ENCODE measurements at regions not wholly inside any gene's neighbourhood (a gene's known extent, or its start where the extent isn't known, plus 50 kb on each side); places are given as distances from the start of the nearest gene placed in this dataset.
"Not testable (repeated sequence)": the region's sequence is repeated elsewhere in the genome, so short reads cannot be mapped to it uniquely, and the experiment has no call there.

GRCh38 chr5:99879791-99880511, 655.2 kb upstream of the FAM174A start:
- no peak for DNase-seq

DNA sequence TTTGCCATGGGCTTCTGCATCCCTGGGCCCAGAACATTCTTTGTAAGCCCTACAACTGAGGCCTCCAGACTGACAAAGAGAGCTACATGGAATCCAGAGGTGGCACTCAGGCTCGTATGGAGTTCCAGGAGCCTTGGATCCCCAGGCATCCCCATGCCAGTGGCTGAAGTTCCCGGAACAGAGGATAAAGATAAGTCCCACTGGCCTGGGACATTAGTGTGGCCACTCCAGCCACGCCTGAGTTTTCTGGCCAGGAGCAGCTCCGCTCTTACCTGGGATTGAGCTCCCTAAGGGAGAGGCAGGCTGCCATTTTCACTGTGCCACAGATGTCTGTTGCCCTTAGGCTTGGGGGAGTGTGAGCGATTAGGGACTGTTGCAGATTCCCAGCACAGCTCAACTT, 656.3 kb upstream of the FAM174A start:
- DNase-seq = no peak

DNA sequence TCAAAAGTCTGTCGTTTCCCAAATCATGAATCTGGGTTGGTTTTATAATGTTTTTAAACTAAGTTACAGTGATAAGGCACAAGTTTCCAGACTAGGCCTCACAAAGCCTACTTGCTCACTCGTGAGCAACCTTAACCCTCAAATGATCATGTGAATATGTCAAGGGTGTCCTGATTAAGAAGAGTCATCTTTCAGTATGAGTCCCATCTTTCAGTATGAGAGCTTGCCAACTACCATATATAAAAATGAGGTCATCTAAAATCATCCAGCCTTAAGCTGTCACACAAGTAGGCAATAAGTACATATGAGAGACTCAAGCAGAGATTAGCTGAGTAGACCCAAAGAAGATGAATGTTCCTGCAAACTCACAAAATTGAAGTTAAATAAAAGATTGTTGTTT, 668.4 kb upstream of the FAM174A start:
- no peak for DNase-seq

GRCh38 chr5:99865159-99865558, 670.0 kb upstream of the FAM174A start:
- DNase-seq = no peak

GRCh38 chr5:99835791-99836190, 699.4 kb upstream of the FAM174A start:
- no peak for DNase-seq

DNA sequence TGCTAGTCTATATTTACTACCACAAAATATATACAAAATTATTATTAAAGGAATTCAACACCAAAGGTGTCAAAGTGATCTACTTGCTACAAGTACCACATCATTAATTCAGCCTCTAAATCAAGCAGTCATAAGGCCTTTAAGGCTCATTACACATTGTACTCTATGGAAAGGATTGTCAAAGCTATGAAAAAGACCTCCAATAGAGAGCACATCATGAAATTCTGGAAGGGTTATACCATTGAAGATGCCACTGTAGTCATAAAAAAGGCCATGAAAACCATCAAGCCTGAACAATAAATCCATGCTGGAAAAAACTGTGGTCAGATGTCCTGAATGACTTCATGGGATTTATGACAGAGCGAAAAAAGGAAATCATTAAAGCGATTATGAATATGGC, 708.0 kb upstream of the FAM174A start:
- no peak for DNase-seq

- no peak for DNase-seq
Observed at GRCh38 chr5:99817796-99818195, 717.4 kb upstream of the FAM174A start.

DNA sequence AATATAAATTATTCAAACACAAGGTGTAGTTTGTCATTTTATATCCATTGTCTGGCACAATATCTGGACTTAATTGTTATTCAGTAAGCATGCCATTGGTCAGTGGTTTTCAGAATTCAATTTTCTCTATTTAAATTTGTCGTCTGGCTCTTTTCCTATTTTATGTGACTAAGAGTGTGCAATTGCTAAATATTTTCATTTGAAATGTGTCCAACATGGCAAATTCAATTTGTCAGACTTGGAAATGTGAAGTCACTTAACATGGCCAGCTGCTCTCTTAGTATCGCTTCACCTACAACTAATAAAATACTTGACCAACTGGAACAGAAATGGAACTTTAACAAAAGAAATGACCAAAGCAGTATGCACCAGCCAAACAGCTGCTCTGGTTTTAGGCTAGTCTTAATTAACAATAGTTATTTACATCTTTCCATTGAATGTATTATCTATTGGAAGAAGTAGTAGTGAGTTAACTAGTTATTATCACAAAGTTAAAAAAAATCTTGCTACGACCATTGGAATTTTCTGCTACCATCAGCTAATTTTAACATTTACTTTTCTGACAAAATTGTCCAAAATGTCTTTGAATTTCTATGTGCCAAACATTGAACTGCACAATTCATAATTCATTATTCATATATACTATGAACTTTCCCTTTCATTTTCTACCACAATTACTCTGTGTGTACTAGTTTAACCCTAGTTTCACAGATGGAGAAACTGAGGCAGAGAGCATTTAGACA, 720.7 kb upstream of the FAM174A start:
- no peak for DNase-seq

- DNase-seq = no peak
Observed at GRCh38 chr5:99808657-99809230, 726.4 kb upstream of the FAM174A start.

DNA sequence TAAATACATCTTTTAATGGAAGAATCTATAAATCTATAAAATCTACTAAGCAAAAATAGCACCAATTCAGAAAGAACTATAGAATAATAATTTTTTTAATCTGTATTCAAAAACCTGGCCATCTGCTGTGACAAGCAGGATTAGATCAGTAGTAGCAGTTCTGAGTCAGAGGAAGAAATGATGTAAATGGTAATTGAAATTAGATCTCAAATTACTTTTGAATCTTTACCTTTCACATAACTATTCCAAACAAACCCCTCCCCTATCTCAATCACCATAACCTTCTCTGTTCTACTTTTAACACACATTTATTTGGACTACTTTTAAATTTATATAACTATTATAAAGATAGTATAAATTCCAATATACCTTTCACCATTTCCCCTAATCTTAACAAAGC, 727.8 kb upstream of the FAM174A start:
- no peak for DNase-seq

DNA sequence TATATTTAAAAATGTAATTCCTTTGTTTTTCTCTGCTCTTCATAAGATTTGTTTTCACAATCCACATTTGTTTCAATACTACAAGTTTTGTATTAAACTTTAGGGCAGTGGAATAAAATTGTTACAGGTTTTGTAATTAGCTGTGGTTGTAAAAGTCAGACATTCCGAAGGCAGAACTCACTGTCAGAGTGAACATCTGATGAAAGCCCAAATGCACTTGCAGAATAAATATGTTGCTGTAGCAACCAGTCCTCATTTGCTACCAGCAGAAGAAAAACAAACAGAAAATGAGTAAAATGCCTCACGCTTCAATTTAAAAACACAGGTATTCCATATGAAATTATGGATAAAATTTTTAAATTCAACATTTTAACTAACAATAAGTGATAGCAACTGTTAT, 740.1 kb upstream of the FAM174A start:
- DNase-seq = no peak

GRCh38 chr5:99788482-99788881, 746.7 kb upstream of the FAM174A start:
- no peak for DNase-seq

DNA sequence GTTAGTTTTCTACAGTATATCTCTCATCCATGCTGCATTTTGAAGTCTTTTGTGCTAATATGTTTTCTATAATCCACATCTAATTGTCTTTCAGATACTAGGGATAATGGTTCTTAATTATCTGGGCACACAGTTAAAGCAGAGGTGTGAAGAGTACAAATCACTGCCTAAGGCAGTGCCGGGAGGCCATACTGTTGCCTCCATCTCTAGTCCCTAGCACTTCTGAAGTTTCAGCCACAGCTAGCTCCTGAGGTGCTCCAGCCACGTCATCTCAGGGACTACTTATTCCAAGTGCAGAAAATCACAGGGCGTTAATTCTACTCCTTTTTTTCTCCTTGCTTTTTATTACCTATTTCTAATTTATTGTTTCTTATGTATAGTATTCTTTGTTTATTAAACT, 760.0 kb upstream of the FAM174A start:
- no peak for DNase-seq

- DNase-seq = no peak
Observed at GRCh38 chr5:99773290-99773689, 761.9 kb upstream of the FAM174A start.

DNA sequence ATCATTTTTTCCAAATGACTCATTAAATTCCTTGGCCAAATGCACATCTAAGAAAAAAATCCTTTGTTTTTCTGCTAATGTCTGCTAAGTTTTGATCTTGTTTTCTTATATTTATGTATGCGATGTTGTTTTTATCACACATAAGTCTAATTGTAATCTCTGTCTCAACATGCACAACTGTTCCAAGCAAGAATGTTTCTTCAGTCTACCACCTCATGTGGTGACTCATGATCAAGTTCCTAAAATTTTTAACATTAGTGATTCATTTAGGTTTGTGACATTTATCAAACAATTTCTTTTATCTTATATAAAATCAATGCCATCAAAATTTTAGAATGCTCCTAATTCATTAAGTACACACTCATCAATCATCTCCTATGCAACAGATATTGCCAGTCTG, 763.9 kb upstream of the FAM174A start:
- DNase-seq = no peak

- no peak for DNase-seq
Observed at GRCh38 chr5:99765011-99765410, 770.2 kb upstream of the FAM174A start.

DNA sequence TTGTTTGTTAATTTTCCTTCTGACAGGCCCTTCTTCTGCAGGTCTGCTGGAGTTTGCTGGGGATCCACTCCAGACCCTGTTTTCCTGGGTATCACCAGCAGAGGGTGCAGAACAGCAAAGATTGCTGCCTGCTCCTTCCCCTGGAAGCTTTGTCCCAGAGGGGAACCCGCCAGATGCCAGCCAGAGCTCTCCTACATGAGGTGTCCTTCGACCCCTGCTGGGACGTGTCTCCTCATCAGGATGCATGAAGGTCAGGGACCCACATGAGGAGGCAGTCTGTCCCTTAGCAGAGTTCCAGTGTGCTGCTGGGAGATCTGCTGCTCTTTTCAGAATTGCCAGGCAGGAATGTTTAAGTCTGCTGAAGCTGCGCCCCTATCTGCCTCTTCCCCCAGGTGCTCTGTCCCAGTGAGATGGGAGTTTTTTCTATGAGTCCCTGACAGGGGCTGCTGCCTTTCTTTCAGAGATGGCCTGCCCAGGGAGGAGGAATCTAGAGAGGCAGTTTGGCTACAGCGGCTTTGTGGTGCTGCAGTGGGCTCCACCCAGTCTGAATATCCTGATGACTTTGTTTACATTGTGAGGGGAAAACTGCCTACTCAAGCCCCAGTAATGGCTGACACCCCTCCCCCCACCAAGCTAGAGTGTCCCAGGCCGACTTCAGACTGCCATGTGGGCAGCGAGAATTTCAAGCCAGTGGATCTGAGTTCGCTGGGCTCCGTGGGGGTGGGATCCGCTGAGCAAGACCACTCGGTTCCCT, 772.0 kb upstream of the FAM174A start:
- no peak for DNase-seq

- no peak for DNase-seq
Observed at GRCh38 chr5:99747342-99747741, 787.8 kb upstream of the FAM174A start.

DNA sequence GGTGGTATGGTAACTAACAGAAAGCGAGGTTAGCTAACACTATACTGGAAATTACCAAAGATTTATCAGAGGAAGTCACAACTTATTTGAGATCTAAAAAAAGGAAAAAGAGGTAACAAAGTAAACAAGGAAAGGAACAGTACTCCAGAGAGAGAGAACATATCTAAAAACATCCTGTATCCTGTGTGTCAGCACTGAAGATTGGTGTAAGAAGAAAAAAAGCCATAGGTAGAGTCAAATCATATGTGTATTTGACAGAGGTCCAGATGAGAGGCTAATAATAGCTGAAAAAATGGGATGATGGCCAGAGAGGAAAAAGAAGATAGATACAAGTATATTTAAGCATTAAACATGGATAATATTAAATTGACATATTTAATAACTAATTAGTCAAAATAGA, 802.0 kb upstream of the FAM174A start:
- not testable (repeated sequence) for DNase-seq

- not testable (repeated sequence) for DNase-seq
Observed at GRCh38 chr5:99730653-99731052, 801.8 kb upstream of the CHD1 start.

- DNase-seq = no peak
Observed at GRCh38 chr5:99724732-99725290, 796.0 kb upstream of the CHD1 start.

DNA sequence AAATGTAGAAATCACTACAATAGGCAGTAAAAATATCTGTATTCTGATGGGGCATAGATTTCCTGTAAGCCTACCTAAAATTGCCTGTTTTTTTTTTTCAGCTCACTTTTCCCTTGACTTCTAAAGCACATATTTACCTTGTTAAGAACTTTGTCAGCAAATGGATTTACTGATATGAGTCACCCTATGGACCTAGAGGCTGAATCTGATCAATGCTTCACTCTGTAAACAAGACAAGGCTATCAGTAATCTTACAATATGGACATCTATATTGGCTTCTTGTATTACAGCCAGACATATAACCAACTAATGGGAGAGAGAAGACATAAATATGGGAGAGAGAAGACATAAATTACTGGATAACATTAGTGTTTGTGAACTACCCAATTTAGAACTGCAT, 792.7 kb upstream of the CHD1 start:
- DNase-seq = no peak

GRCh38 chr5:99715921-99716320, 787.1 kb upstream of the CHD1 start:
- DNase-seq = no peak
